ENCODE measurements at regions not wholly inside any gene's neighbourhood (a gene's known extent, or its start where the extent isn't known, plus 50 kb on each side); places are given as distances from the start of the nearest gene placed in this dataset.

DNA sequence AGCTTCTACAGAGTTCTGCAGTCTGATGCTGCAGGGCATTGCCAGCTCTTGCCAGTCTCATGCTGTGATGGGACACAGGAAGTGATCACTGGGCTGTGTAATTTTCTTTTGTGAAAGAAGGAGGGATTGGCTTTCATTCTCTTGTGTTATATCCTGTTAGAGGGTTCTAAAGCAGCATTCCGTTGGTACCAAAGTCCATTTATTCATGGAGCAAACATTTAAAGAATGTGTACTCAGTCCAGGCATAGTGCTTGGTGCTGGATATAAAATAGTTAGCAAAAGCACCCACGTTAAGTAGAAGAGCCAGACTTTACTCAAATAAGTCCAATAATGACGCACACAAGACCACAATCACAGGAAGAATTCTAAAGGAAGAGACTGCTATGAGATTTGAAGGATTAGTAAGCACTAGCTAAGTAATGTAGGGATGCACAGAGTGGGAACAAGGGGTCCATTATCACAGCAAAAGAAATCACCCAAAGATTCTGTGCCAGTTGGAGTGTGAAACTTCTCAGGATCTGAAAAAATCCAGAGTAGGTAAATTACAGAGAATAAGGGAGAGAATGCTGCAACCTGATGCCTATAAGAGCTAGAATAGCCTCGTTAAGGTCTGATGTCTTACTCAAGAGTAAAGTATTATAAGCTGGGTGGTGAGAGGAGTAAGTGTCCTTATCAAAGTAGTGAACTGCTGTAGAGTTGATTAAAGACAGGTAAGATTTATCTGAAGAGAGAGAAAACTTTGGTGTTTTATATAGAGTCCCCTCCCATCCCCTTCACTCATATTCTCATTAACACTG is 728.3 kb downstream of the METTL15 start:
- no peak for TF ChIP-seq POLR2AphosphoS5 (IDR thresholded peaks at IDR 0.05; ENCODE audit: low read depth)
- TF ChIP-seq, protein P1, sequence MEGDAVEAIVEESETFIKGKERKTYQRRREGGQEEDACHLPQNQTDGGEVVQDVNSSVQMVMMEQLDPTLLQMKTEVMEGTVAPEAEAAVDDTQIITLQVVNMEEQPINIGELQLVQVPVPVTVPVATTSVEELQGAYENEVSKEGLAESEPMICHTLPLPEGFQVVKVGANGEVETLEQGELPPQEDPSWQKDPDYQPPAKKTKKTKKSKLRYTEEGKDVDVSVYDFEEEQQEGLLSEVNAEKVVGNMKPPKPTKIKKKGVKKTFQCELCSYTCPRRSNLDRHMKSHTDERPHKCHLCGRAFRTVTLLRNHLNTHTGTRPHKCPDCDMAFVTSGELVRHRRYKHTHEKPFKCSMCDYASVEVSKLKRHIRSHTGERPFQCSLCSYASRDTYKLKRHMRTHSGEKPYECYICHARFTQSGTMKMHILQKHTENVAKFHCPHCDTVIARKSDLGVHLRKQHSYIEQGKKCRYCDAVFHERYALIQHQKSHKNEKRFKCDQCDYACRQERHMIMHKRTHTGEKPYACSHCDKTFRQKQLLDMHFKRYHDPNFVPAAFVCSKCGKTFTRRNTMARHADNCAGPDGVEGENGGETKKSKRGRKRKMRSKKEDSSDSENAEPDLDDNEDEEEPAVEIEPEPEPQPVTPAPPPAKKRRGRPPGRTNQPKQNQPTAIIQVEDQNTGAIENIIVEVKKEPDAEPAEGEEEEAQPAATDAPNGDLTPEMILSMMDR (IDR thresholded peaks at IDR 0.05; ENCODE audit: insufficient read depth, low read length) = no peak
- TF ChIP-seq, protein P2, sequence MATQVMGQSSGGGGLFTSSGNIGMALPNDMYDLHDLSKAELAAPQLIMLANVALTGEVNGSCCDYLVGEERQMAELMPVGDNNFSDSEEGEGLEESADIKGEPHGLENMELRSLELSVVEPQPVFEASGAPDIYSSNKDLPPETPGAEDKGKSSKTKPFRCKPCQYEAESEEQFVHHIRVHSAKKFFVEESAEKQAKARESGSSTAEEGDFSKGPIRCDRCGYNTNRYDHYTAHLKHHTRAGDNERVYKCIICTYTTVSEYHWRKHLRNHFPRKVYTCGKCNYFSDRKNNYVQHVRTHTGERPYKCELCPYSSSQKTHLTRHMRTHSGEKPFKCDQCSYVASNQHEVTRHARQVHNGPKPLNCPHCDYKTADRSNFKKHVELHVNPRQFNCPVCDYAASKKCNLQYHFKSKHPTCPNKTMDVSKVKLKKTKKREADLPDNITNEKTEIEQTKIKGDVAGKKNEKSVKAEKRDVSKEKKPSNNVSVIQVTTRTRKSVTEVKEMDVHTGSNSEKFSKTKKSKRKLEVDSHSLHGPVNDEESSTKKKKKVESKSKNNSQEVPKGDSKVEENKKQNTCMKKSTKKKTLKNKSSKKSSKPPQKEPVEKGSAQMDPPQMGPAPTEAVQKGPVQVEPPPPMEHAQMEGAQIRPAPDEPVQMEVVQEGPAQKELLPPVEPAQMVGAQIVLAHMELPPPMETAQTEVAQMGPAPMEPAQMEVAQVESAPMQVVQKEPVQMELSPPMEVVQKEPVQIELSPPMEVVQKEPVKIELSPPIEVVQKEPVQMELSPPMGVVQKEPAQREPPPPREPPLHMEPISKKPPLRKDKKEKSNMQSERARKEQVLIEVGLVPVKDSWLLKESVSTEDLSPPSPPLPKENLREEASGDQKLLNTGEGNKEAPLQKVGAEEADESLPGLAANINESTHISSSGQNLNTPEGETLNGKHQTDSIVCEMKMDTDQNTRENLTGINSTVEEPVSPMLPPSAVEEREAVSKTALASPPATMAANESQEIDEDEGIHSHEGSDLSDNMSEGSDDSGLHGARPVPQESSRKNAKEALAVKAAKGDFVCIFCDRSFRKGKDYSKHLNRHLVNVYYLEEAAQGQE (IDR thresholded peaks at IDR 0.05; ENCODE audit: insufficient replicate concordance, low read depth) = no peak

Measured in HL-60 (cell line).